ENCODE measurements at regions not wholly inside any gene's neighbourhood (a gene's known extent, or its start where the extent isn't known, plus 50 kb on each side); places are given as distances from the start of the nearest gene placed in this dataset.
"Not testable (repeated sequence)": the region's sequence is repeated elsewhere in the genome, so short reads cannot be mapped to it uniquely, and the experiment has no call there.

DNA sequence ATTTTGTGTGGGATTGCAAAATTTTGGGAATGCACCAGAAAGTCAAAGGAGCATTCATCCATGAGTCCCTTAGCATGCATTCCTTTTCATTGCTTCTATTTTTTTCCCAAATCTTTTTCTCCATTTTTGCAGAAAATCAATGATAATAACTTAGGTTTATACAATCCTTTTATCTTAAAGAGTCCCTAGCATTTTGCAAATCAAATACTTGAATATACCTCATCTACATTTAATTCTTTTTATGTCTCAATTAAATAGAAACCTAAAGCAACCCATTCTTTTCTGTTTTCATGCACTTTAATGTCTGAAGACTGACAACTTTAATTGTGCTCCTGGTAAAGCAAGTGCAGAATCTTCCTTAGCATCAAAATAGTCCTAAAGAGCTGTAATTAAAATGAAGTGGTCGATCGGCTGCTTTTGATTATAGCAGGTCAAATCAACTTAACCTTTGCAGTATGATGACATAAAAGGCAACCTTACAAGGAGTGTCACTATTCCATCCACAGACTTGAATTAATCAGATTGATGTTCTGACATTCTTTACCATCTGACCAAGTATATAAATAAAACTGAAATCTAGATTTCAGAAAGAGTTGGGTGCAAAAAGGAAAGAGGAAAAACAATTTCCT, 168.4 kb downstream of the ALG10B start:
- no peak for DNase-seq (ENCODE audit: low read depth)

DNA sequence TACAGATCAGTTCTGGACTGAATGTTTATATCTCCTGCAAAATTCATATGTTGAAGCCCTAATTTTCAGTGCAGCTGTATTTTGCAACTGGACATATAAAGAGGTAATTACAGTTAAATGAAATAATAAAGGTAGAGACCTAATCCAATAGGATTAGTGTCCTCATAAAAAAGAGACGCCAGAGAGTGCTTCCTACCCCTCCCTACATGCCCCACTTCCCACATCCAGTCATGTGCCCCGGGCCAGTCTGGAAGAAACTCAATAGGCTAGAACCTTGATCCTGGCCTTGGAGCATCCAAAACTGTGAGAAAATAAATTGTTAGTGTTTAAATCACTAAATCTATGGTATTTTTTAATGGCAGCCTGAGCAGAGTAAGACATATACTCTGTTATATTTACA, 172.3 kb downstream of the ALG10B start:
- no peak for DNase-seq (ENCODE audit: low read depth)

- no peak for DNase-seq (ENCODE audit: low read depth)
Observed at GRCh38 chr12:38490073-38490472, 173.5 kb downstream of the ALG10B start.

DNA sequence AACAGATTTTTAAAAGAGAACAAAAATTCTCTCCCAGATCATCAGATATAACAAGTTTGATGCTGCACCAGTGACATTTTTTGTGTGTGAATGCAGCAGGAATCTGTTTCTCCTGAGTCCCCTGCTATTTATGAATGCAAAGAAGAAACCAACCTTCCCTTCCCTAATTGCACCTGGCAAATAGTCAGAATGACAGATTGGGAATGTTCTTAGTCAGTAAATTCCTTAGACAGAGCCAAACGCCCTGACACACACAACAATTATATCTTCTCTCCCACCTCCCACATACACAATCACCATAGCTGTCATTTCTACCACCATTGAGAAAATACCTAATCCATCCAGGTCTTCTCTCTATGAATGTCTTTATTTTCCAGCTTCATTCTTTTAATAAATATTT, 174.4 kb downstream of the ALG10B start:
- DNase-seq (ENCODE audit: low read depth), result no peak

DNA sequence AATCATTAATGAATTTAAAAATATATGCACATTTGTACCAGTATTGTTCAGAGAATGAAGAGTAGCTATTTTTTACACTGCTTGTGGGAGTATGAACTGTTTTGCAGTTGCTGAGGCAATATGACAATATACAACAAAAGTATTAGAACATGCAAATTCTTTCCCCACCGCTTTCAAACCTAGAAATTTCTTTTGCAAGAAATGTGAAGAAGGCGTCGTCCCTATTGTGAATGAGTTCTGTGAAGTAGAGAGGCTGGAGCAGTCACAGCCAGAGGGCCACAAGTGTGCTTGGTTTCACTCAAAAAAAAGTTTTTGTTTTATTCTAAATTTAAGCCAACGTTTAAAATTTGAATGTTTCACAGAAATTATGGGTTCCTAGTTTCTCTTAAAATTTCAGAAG, 184.9 kb downstream of the ALG10B start:
- no peak for DNase-seq (ENCODE audit: low read depth)

DNA sequence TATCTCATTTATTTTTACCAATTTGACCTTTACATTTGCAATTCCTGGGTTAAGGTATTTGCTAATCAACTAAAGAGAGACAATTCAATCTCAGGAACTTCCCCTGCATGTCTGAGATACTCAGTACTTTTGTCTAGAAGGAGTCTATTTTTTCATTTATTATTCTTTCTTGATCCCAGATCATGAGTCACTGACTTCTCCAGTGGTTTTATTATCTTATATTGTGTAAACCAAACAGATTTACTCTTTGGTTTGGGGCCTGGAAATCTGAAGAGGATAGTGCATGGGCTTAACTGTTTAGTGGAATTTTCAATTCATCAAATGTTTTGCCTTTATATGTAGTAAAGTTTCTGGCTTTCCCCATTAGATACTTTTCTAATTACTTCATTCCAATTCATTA, 185.4 kb downstream of the ALG10B start:
- DNase-seq (ENCODE audit: low read depth), result no peak

DNA sequence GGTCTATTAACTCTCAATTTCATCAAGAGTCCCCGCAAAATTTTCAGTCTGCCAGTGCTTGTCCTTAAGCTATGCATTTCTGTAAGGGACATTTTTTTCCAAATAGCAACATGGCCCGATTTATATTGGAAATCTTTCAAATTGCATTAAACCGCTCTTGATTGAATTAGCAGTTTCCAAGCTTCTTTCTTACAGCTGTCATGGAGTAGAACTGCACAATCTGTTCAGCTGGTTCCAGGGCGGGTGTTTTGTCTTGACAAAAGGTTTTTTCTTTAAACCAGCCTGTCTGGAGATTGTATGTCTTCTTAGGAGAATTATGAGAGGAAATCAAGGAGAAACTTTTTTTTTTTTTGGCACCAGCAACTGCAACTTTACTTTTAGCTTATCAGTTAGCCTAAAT, 185.8 kb downstream of the ALG10B start:
- no peak for DNase-seq (ENCODE audit: low read depth)

- no peak for DNase-seq (ENCODE audit: low read depth)
Observed at GRCh38 chr12:38507839-38508238, 191.3 kb downstream of the ALG10B start.

GRCh38 chr12:38508246-38508645, 191.7 kb downstream of the ALG10B start:
- DNase-seq (ENCODE audit: low read depth), result no peak

GRCh38 chr12:38515912-38516311, 199.3 kb downstream of the ALG10B start:
- DNase-seq (ENCODE audit: low read depth), result no peak

DNA sequence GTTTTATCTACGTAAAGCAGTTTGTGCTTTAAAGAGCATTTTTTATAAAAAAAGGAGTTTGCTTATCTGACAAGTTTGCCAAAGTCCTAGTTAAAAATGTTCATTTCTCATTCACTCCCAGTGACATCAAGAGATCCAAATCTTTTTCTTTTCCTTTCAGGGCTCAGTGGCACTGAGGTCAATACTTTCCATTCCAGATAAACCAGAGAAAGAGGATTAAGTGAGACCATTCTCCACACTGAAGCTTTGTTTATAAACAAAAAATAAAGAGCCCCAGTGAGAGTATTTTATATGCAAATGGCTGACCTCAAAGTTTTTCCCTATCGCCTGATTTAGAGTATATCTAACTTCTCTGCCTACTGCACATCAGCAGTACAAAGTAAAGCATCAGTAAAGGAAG, 199.8 kb downstream of the ALG10B start:
- DNase-seq (ENCODE audit: low read depth), result no peak

GRCh38 chr12:38523920-38524319, 207.3 kb downstream of the ALG10B start:
- no peak for DNase-seq (ENCODE audit: low read depth)

DNA sequence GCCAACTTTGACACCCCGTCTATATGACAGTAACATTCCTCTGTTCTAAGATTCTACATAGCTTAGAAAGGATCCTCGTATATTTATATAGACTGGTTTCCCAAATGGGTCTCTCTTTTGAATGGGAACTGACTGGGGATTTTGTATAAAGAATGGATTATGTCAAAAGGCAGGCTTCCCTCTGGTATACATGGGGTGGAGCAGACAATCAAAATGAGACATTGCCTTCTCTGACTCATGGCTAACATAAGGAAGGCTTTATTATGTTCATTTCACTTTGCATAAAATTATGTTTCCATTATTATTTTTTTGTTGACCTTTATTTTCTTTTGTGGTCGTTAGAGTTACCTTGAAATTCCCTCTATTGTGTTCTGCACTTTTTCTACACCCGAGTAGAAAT, 211.1 kb downstream of the ALG10B start:
- DNase-seq (ENCODE audit: low read depth), result no peak

DNA sequence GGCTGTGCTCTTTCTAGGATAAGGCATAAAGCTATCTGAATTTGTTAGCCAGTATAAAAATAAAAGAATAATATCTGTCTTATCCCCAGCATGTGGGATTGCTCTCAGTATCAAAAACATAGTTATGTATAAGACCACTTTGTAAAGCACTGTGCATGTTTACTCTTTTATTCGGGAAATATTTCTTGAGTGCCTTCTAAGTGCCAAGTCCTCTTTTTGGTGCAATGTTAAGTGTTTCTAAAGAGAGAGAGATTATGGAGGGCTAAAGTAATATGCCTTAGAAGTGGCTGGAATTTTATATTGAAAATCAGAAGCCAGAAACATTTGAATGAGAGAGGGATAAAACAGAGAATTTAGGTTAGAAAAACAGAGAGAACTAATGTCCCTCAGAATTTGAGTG, 212.0 kb downstream of the ALG10B start:
- no peak for DNase-seq (ENCODE audit: low read depth)

GRCh38 chr12:38529281-38529680, 212.7 kb downstream of the ALG10B start:
- DNase-seq (ENCODE audit: low read depth), result not testable (repeated sequence)

- DNase-seq (ENCODE audit: low read depth), result no peak
Observed at GRCh38 chr12:38538319-38538718, 221.7 kb downstream of the ALG10B start.

- no peak for DNase-seq (ENCODE audit: low read depth)
Observed at GRCh38 chr12:38540156-38540555, 223.6 kb downstream of the ALG10B start.

GRCh38 chr12:38541849-38542248, 225.3 kb downstream of the ALG10B start:
- no peak for DNase-seq (ENCODE audit: low read depth)

DNA sequence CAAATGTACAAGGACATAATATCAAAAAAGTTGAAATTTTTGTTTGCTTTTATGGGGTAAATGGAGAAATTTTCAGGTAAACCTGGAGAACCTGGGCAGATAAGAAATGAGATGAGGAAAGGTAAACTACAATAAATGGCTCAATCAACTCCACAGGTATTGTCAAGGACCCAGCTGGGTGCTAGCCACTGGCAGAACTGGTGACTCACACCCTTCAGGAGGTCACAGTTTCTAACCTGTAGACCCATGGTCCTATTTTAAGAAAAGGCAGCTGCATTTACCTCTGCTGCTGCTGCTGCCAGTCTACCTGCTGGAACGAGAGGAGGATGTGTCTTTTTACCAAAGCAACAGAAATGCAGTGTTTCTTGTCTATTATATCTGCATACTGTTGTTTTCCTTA, 226.6 kb downstream of the ALG10B start:
- DNase-seq (ENCODE audit: low read depth), result no peak

GRCh38 chr12:38544330-38545066, 227.9 kb downstream of the ALG10B start:
- DNase-seq (ENCODE audit: low read depth), result no peak

DNA sequence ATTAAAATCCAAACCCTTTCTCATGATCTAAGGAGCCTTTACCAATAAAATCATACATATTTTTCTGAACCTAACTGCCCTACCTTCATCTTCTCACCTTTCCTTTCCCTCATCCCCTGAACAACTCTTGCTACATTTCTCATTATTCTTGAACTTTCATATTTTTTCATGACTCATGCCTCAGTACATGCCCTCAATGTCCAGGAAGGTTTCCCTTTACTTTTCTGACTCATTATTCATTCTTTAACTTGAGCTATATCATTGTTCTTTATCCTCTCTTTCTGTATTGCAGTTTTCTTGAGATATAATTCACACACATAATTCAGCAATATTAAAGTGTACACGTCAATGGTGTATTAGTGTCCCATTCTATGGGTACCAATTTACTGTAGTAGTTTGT, 231.0 kb downstream of the ALG10B start:
- no peak for DNase-seq (ENCODE audit: low read depth)

- no peak for DNase-seq (ENCODE audit: low read depth)
Observed at GRCh38 chr12:38555620-38556591, 239.3 kb downstream of the ALG10B start.

DNA sequence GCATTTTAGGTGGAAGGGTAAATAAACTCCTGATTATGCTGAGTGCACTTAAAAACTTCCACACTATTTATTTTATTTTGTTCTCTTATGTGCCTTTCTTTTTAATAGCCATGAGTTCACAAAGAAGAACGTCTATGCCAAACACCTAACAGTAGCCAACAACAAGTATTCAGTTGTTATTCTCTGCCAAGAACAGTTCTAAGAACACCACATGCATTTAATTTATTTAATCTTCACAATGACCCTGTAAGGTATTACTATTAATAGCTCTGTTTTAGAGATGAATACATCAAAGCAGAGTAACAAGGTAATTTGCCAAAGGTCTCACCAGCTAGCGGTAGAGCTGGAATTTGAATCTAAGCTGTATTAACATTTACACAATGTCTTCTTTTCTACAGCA, 240.1 kb downstream of the ALG10B start:
- no peak for DNase-seq (ENCODE audit: low read depth)

Data from GM04503 (cell line).